Heart right ventricle (tissue), 16 donors: ENCODE measurements at regions not wholly inside any gene's neighbourhood (a gene's known extent, or its start where the extent isn't known, plus 50 kb on each side); places are given as distances from the start of the nearest gene placed in this dataset.

Experiments used
- ATAC-seq, 8 donors: fragments of 200-7000 bp; cut with Tn5 transposase; one replicate each; pipeline ENCODE4 v1.9.1; 2020; ENCODE audit warnings: mild to moderate bottlenecking in 8 of 8, moderate library complexity in 8 of 8, moderate number of reproducible peaks in 1 of 8
- DNase-seq, 2 donors: peaks; one replicate each; pipeline ENCODE4 v3.0.0-alpha.2; 2020
- H3K27ac ChIP-seq, 10 donors: fragments of 200-600 bp; sonication (generic) in 2 of 10; one replicate each; pipeline versions ENCODE4 v1.5.0 to v1.8.0; 2020 to 2022; ENCODE audit warnings: mild to moderate bottlenecking in 3 of 10
- H3K27me3 ChIP-seq, 7 donors: fragments of 200-600 bp; one replicate each; pipeline ENCODE4 v1.8.0; 2021 to 2022; ENCODE audit warnings: mild to moderate bottlenecking in 2 of 7
- H3K36me3 ChIP-seq, 9 donors: fragments of 200-600 bp; sonication (generic) in 1 of 9; one replicate each; pipeline versions ENCODE4 v1.5.0 to v1.8.0; 2020 to 2022; ENCODE audit warnings: mild to moderate bottlenecking in 2 of 9
- H3K4me1 ChIP-seq, 9 donors: fragments of 200-600 bp; sonication (generic) in 1 of 9; one replicate each; pipeline versions ENCODE4 v1.5.0 to v1.8.0; 2020 to 2022; ENCODE audit warnings: mild to moderate bottlenecking in 4 of 9
- H3K4me3 ChIP-seq, 10 donors: fragments of 200-600 bp; sonication (generic) in 2 of 10; one replicate each; pipeline versions ENCODE4 v1.5.0 to v1.8.0; 2020 to 2022; ENCODE audit warnings: mild to moderate bottlenecking in 7 of 10, moderate library complexity in 2 of 10
- H3K9me3 ChIP-seq, 11 donors: fragments of 200-600 bp in 10 of 11; sonication (generic) in 2 of 11; one replicate each; pipeline versions ENCODE4 v1.5.0 to v1.8.0; 2013 to 2022; ENCODE audit warnings: mild to moderate bottlenecking in 2 of 11, control low read depth in 1 of 11, moderate library complexity in 1 of 11
- WGBS, 2 donors: extraction: QIAGEN DNeasy Blood & Tissue Kit; methylation state at CpG; one replicate each; pipeline ENCODE4 v1.1.7; 2013; ENCODE audit warnings: inconsistent platforms in 1 of 2; 5-methylcytosine and 5-hydroxymethylcytosine counted together
- intact Hi-C, 10 donors: fragments of 100-400 bp; cut with DNase I; formaldehyde crosslinking; loops; one replicate each; pipeline versions ENCODE4 v1.11.1 to v1.14.2; 2022
- TF ChIP-seq, protein P1 (sequence below), 9 donors: fragments of 200-600 bp; sonication (generic) in 2 of 9; IDR thresholded peaks; one replicate each; pipeline versions ENCODE4 v1.5.0 to v1.8.0; 2021 to 2022; ENCODE audit warnings: antibody characterized with exemption in 9 of 9, mild to moderate bottlenecking in 5 of 9, moderate library complexity in 1 of 9
- donor health status: Arrhythmogenic right ventricular cardiomyopathy.
- donor health status: ischemic (EF 13 %, LVEDD 7.1; RV severe dilation, severe dysfunction).
- donor health status: healthy with polysubstance abuse.
- donor health status: DM: no; HTN: yes; CAD: no.
- donor health status: DM: no; HTN: no; CAD: no.
- donor health status: ischemic (EF 25% LVEDD 6.9; RV normal size, moderate dysfunction).
- donor health status: ischemic (EF 25% LVEDD 5.7; RV mildly dilated, moderate dysfunction).
- donor health status: healthy.
- donor health status: DM: yes; HTN: yes; CAD: no.
- donor health status: Ischemic cardiomyopathy.
- donor health status: ischemic (EF 35%, LVEDD 5.7; RV mildly dilated, moderate dysfunction).
- donor health status: nonischemic (EF 11% LVEDD 7.7; RV severe dilation, severe dysfunction).
- donor health status: DM: yes; HTN: yes; CAD: no.
- donor health status: PGD.
- donor health status: ischemic (EF 29% LVEDD 5.4; RV normal size, mild dysfunction).
- donor health status: nonischemic (EF 23%, LVEDD 6.1; RV moderate dilation, normal function).

DNA sequence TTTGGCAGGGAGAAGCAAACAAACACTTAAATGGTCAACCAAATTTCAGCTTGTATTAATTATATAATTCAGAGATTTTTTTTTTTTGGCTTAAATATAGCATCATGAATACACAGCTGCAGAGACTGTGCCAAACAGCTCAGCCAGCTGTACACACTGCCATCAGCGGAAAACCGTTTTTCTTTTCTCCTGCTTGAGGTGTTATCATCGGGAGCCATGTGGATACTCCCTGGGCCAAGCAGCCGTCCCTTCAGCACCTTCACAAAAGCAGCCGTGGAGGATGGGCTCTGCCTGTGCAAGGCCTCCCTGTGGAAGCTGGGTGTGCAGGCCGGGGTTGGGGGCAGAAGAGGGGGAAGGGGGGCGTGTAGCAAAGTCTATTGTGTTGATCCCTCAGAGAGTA is 85.0 kb downstream of the NUF2 start:
- 30 to 36% methylated on average over 7 of the region's 7 CpGs for WGBS, 2 donors
- Histone ChIP-seq H3K4me3 (no peak overlapping the region), H3K36me3 (no peaks in the 10 kb centered on the region), H3K27ac (no peak overlapping the region), H3K27me3 (no peaks in the 10 kb centered on the region), H3K9me3 (no peaks in the 10 kb centered on the region), H3K4me1 (peaks cover 0 to 11% (median 0%) of the 10 kb centered on the region in 9 donors)
- peak in 1 of 2 donors; percentile 4 for DNase-seq
- TF ChIP-seq, protein P1, sequence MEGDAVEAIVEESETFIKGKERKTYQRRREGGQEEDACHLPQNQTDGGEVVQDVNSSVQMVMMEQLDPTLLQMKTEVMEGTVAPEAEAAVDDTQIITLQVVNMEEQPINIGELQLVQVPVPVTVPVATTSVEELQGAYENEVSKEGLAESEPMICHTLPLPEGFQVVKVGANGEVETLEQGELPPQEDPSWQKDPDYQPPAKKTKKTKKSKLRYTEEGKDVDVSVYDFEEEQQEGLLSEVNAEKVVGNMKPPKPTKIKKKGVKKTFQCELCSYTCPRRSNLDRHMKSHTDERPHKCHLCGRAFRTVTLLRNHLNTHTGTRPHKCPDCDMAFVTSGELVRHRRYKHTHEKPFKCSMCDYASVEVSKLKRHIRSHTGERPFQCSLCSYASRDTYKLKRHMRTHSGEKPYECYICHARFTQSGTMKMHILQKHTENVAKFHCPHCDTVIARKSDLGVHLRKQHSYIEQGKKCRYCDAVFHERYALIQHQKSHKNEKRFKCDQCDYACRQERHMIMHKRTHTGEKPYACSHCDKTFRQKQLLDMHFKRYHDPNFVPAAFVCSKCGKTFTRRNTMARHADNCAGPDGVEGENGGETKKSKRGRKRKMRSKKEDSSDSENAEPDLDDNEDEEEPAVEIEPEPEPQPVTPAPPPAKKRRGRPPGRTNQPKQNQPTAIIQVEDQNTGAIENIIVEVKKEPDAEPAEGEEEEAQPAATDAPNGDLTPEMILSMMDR (IDR thresholded peaks at IDR 0.05) = no peak
- intact Hi-C loops = loop anchor here in 2 of 10 donors (5.0 to 10.0 kb wide), 2 partner anchors 118 to 1666 kb away; no protein-coding TSS in a partner anchor
- peak in 5 of 8 donors; percentile 33 to 71 (median 65) for ATAC-seq

DNA sequence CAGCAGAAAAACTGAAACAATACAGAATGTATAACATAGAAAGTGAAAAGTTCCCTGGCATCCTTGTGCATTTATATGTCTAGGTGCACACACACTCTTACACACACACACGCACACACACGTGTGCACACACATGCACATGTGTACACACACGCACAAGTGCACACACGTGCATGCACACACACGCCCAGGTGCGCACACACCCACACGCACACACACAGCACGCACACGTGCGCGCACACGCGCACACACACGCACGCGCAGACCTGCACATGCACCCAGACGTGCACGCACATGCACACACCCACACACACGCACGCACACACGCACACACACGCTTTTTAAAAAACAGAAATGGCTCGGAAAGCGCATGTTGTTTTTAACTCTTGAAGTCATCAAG is 86.5 kb downstream of the NUF2 start:
- ATAC-seq (no peak), DNase-seq (no peak)
- intact Hi-C loops = loop anchor here in 2 of 10 donors (5.0 to 10.0 kb wide), 2 partner anchors 117 to 1664 kb away; no protein-coding TSS in a partner anchor
- H3K4me3 ChIP-seq = no peak overlapping the region
- H3K9me3 ChIP-seq = no peaks in the 10 kb centered on the region
- WGBS, 2 donors = 94 to 96% methylated on average over 24 of the region's 24 CpGs
- no peaks in the 10 kb centered on the region for H3K36me3 ChIP-seq
- peaks cover 0 to 11% (median 0%) of the 10 kb centered on the region in 9 donors for H3K4me1 ChIP-seq
- no peak overlapping the region for H3K27ac ChIP-seq
- TF ChIP-seq, protein P1 (IDR thresholded peaks at IDR 0.05) = no peak
- H3K27me3 ChIP-seq = no peaks in the 10 kb centered on the region

DNA sequence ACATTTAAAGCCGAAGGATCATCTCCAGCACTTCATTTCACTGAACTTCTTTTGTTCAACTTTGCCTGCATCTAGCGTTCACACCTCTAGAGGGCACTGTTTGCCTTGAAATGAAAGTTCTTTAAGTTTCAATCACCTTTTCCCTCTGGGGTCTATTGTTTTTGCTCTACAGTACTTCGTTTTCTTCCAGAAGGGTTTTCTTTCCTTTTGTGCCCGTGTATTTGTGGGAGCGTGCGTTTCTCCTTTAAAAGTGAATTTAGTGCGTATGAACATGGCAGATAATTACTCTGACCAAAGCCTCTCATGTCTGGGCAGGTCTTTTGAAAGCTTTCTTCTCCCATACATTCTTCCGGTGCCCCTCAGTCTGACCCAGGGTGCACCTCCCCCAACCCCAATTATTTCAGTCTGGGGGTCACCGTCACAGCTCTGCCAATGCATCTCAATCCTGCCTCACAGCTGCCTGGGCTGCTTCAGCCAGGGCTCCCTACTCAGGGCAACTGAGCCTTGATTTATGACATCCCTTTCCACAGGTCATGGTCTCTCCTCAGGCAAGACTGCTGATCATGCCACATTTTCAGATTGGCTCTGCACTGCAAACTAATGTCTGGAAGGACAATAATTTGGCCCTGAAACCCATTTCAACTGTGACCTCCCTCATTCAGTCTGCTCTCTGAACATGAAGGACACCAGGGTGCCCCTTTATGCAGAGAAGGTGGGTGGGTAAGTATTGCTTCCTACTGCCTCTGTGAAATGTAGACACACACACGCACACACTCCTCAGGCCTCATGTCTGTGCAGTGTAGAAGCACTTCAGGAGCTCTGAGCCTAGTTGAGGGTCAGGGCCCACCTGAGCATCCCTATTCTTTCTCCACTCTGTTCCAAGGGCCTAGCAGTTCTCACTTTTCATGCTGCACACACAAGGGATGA is 88.6 kb downstream of the NUF2 start:
- Histone ChIP-seq H3K27me3 (peaks cover 0 to 3% (median 0%) of the 10 kb centered on the region in 7 donors), H3K36me3 (no peaks in the 10 kb centered on the region), H3K9me3 (no peaks in the 10 kb centered on the region), H3K4me1 (peaks cover 0 to 11% (median 0%) of the 10 kb centered on the region in 9 donors), H3K27ac (no peak overlapping the region), H3K4me3 (no peak overlapping the region)
- ATAC-seq (peak in 1 of 8 donors; percentile 9), DNase-seq (peak in 1 of 2 donors; percentile 17)
- TF ChIP-seq, protein P1 (IDR thresholded peaks at IDR 0.05) = peak; percentile 44 to 84 (median 78)
- intact Hi-C loops = loop anchor here in 6 of 10 donors (5.0 to 10.0 kb wide), 3 partner anchors 114 to 1664 kb away; no protein-coding TSS in a partner anchor
- 20 to 26% methylated on average over 10 of the region's 10 CpGs for WGBS, 2 donors

DNA sequence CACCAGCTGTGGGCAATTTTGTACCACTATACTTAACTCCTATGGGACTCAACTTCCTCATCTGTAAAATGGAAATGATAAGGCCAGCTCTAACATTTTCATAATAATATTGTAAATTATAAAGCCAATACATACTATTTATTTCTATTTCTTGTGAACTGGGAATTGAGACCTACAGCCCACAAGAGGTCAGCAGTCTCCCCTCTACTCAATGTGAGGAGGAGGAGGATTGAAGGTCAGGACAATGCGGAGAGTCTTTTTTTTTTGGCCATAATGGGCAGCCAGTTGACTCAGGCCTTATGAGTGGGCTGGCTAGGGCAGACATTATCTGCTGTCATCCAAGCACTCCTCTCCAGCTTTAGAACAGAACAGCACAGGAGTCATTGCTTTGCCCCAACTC is 90.5 kb downstream of the NUF2 start:
- no peak for ATAC-seq
- 98 to 100% methylated on average over 1 of the region's 1 CpG for WGBS, 2 donors
- TF ChIP-seq, protein P1 (IDR thresholded peaks at IDR 0.05) = no peak
- H3K36me3 ChIP-seq = no peaks in the 10 kb centered on the region
- H3K9me3 ChIP-seq = no peaks in the 10 kb centered on the region
- peaks cover 0 to 4% (median 0%) of the 10 kb centered on the region in 7 donors for H3K27me3 ChIP-seq
- DNase-seq = no peak
- intact Hi-C loops = loop anchor here in 6 of 10 donors (5.0 to 10.0 kb wide), 3 partner anchors 113 to 1663 kb away; no protein-coding TSS in a partner anchor
- no peak overlapping the region for H3K27ac ChIP-seq
- H3K4me3 ChIP-seq = no peak overlapping the region
- peaks cover 0 to under 1% (median 0%) of the 10 kb centered on the region in 9 donors for H3K4me1 ChIP-seq
